Vagina (tissue), 2 donors: ENCODE measurements at regions not wholly inside any gene's neighbourhood (a gene's known extent, or its start where the extent isn't known, plus 50 kb on each side); places are given as distances from the start of the nearest gene placed in this dataset.

ENCODE experiments used
- CTCF ChIP-seq, 3 experiments: fragments of 450-650 bp in 2 of 3; fragments of 200-600 bp in 1 of 3; sonication (generic) in 1 of 3; IDR thresholded peaks; one replicate each; pipeline ENCODE4 v1.5.1; 2017 to 2019; ENCODE audit warnings: antibody characterized with exemption in 3 of 3, mild to moderate bottlenecking in 2 of 3, moderate library complexity in 2 of 3
- POLR2A ChIP-seq, 2 donors: fragments of 450-650 bp; IDR thresholded peaks; one replicate each; pipeline ENCODE4 v1.6.1; 2017; ENCODE audit warnings: antibody characterized with exemption in 2 of 2, mild to moderate bottlenecking in 2 of 2, moderate library complexity in 2 of 2
- POLR2AphosphoS5 ChIP-seq, 2 donors: sonication (generic); formaldehyde crosslinking; IDR thresholded peaks; one replicate each; pipeline ENCODE4 v1.9.0; 2017; ENCODE audit warnings: antibody characterized with exemption in 2 of 2, mild to moderate bottlenecking in 2 of 2, low read depth in 1 of 2; ENCODE audit not compliant: insufficient read depth in 1 of 2

- TF ChIP-seq POLR2AphosphoS5 (IDR thresholded peaks at IDR 0.05; ENCODE audit: insufficient read depth in 1 of 2, low read depth in 1 of 2) (no peak), CTCF (IDR thresholded peaks at IDR 0.05) (no peak), POLR2A (IDR thresholded peaks at IDR 0.05) (no peak)
Measured at GRCh38 chr14:38749936-38750335, 353.1 kb downstream of the SEC23A start.
